Esophagus squamous epithelium (tissue), 4 donors: ENCODE measurements at regions not wholly inside any gene's neighbourhood (a gene's known extent, or its start where the extent isn't known, plus 50 kb on each side); places are given as distances from the start of the nearest gene placed in this dataset.

Experiments
- CTCF ChIP-seq, 6 experiments: fragments of 450-650 bp in 4 of 6; fragments of 200-600 bp in 2 of 6; sonication (generic) in 2 of 6; IDR thresholded peaks; one replicate each; pipeline ENCODE4 v1.5.1; 2016 to 2019; ENCODE audit warnings: antibody characterized with exemption in 6 of 6, mild to moderate bottlenecking in 4 of 6, moderate library complexity in 4 of 6
- POLR2A ChIP-seq, 4 donors: fragments of 450-650 bp; IDR thresholded peaks; one replicate each; pipeline ENCODE4 v1.6.1; 2017; ENCODE audit warnings: antibody characterized with exemption in 4 of 4, mild to moderate bottlenecking in 4 of 4, moderate library complexity in 3 of 4

- no peak for TF ChIP-seq CTCF (IDR thresholded peaks at IDR 0.05)
- no peak for TF ChIP-seq POLR2A (IDR thresholded peaks at IDR 0.05)
These were observed 236.8 kb upstream of the POU5F2 start for GRCh38 chr5:93978222-93978621.
